Neuronal stem cell (in vitro differentiated cells): ENCODE measurements at regions not wholly inside any gene's neighbourhood (a gene's known extent, or its start where the extent isn't known, plus 50 kb on each side); places are given as distances from the start of the nearest gene placed in this dataset.

Experiments used
- DNase-seq: peaks from one replicate; pipeline ENCODE4 v3.0.0-alpha.2; 2013; ENCODE audit warnings: low spot score
- H2AFZ ChIP-seq: one replicate; pipeline ENCODE4 v1.6.1; 2013; ENCODE audit warnings: mild to moderate bottlenecking, low read length, inconsistent platforms
- H2AK5ac ChIP-seq: 2 replicates; pipeline ENCODE4 v1.6.1; 2013; ENCODE audit warnings: low read depth, mild to moderate bottlenecking, inconsistent platforms, low read length, moderate library complexity, mixed read lengths
- H2BK120ac ChIP-seq: 2 replicates; pipeline ENCODE4 v1.6.1; 2013; ENCODE audit warnings: low read depth, mild to moderate bottlenecking, inconsistent platforms, low read length, moderate library complexity, mixed read lengths
- H2BK12ac ChIP-seq: one replicate; pipeline ENCODE4 v1.6.1; 2013; ENCODE audit warnings: low read length, inconsistent platforms
- H2BK15ac ChIP-seq: 2 replicates; pipeline ENCODE4 v1.6.1; 2013; ENCODE audit warnings: mild to moderate bottlenecking, low read length, inconsistent platforms, mixed read lengths
- H2BK5ac ChIP-seq: one replicate; pipeline ENCODE4 v1.6.1; 2013; ENCODE audit warnings: inconsistent platforms, mild to moderate bottlenecking, low read length, moderate library complexity
- H3K14ac ChIP-seq: one replicate; pipeline ENCODE4 v1.6.1; 2013; ENCODE audit warnings: low read length, inconsistent platforms
- H3K18ac ChIP-seq: 2 replicates; pipeline ENCODE4 v1.6.1; 2013; ENCODE audit warnings: low read length, inconsistent platforms
- H3K23ac ChIP-seq: 2 replicates; pipeline ENCODE4 v1.6.1; 2013; ENCODE audit warnings: low read depth, mild to moderate bottlenecking, mixed read lengths, low read length, inconsistent platforms; ENCODE audit not compliant: poor library complexity
- H3K27ac ChIP-seq: replicated peaks from 3 replicates; pipeline ENCODE4 v1.5.1; 2013; ENCODE audit warnings: low read length, inconsistent platforms
- H3K27me3 ChIP-seq, 3 experiments: 2 replicates each; pipeline ENCODE4 v1.6.1; 2013; ENCODE audit warnings: low read length in 3 of 3, mild to moderate bottlenecking in 2 of 3, inconsistent platforms in 1 of 3, low read depth in 1 of 3, mixed read lengths in 1 of 3, moderate library complexity in 1 of 3; ENCODE audit not compliant: control insufficient read depth in 3 of 3, insufficient read depth in 3 of 3
- H3K36me3 ChIP-seq, 2 donors: replicated peaks in 1 of 2; 2 replicates each; pipeline ENCODE4 v1.6.1; 2013; ENCODE audit warnings: low read length in 2 of 2; ENCODE audit not compliant: control insufficient read depth in 2 of 2, insufficient read depth in 2 of 2
- H3K4ac ChIP-seq: 2 replicates; pipeline ENCODE4 v1.6.1; 2013; ENCODE audit warnings: inconsistent platforms, mild to moderate bottlenecking, low read length, moderate library complexity
- H3K4me1 ChIP-seq, 2 donors: 1 replicate in 1 of 2; 2 replicates in 1 of 2; pipeline ENCODE4 v1.6.1; 2013; ENCODE audit warnings: low read length in 2 of 2, low read depth in 1 of 2; ENCODE audit not compliant: control insufficient read depth in 2 of 2, insufficient read depth in 1 of 2
- H3K4me2 ChIP-seq: one replicate; pipeline ENCODE4 v1.6.1; 2013; ENCODE audit warnings: mild to moderate bottlenecking, low read length, inconsistent platforms; ENCODE audit not compliant: insufficient read depth, poor library complexity, severe bottlenecking
- H3K4me3 ChIP-seq, 2 donors: 2 replicates each; pipeline ENCODE4 v1.5.1; 2013; ENCODE audit warnings: low read length in 2 of 2, mild to moderate bottlenecking in 2 of 2, inconsistent platforms in 1 of 2, moderate library complexity in 1 of 2
- H3K79me1 ChIP-seq: one replicate; pipeline ENCODE4 v1.6.1; 2013; ENCODE audit warnings: low read depth, mild to moderate bottlenecking, inconsistent platforms, low read length, moderate library complexity
- H3K9ac ChIP-seq: one replicate; pipeline ENCODE4 v1.6.1; 2013; ENCODE audit warnings: mild to moderate bottlenecking, low read depth, low read length, inconsistent platforms; ENCODE audit not compliant: poor library complexity
- H3K9me3 ChIP-seq, 2 donors: replicated peaks in 1 of 2; 2 replicates each; pipeline versions ENCODE3 to v1.6.1; 2013; ENCODE audit warnings: low read length in 2 of 2, mild to moderate bottlenecking in 2 of 2, inconsistent platforms in 1 of 2, low read depth in 1 of 2, mixed read lengths in 1 of 2, moderate library complexity in 1 of 2; ENCODE audit not compliant: control insufficient read depth in 2 of 2, insufficient read depth in 1 of 2
- H4K8ac ChIP-seq: one replicate; pipeline ENCODE4 v1.6.1; 2013; ENCODE audit warnings: low read depth, mild to moderate bottlenecking, inconsistent platforms, low read length, moderate library complexity
- H4K91ac ChIP-seq: one replicate; pipeline ENCODE4 v1.6.1; 2013; ENCODE audit warnings: low read length, low read depth, mild to moderate bottlenecking, inconsistent platforms; ENCODE audit not compliant: poor library complexity
- WGBS, 2 donors: extraction: QIAGEN DNeasy Blood & Tissue Kit; methylation state at CpG; one replicate each; pipeline ENCODE4 v1.1.7; 2013; ENCODE audit warnings: missing lambda C conversion rate in 2 of 2, mixed read lengths in 1 of 2; ENCODE audit not compliant: insufficient read length in 2 of 2, insufficient replicate concordance in 1 of 2; ENCODE audit errors: extremely low coverage in 2 of 2; 5-methylcytosine and 5-hydroxymethylcytosine counted together

- H4K91ac ChIP-seq, result no peak overlapping the region
- peak overlapping the region; percentile 47 for H3K9ac ChIP-seq
- peak overlapping the region; percentile 22 for H3K4me2 ChIP-seq
- peak overlapping the region; percentile 57 for H3K14ac ChIP-seq
- no peaks in the 10 kb centered on the region for H3K36me3 ChIP-seq
- H3K27me3 ChIP-seq, result no peaks in the 10 kb centered on the region
- H3K79me1 ChIP-seq, result no peaks in the 10 kb centered on the region
- no peaks in the 10 kb centered on the region for H3K9me3 ChIP-seq
- no peak overlapping the region for H4K8ac ChIP-seq
- no CpG with 5 or more reads among the region's 11 CpGs for WGBS, 2 donors
- peak overlapping the region; percentile 63 for H2AFZ ChIP-seq
- no peak overlapping the region for H3K4ac ChIP-seq
- H3K18ac ChIP-seq, result peak overlapping the region; percentile 70
- no peak overlapping the region for H2AK5ac ChIP-seq
- peak; percentile 26 for DNase-seq
- peak overlapping the region; percentile 35 for H3K27ac ChIP-seq
- no peak overlapping the region for H3K23ac ChIP-seq
- peak overlapping the region in 1 of 2 donors; percentile 27 for H3K4me3 ChIP-seq
- H3K4me1 ChIP-seq, result peaks cover 0 to 5% of the 10 kb centered on the region in 2 donors
- H2BK15ac ChIP-seq, result no peak overlapping the region
- no peak overlapping the region for H2BK12ac ChIP-seq
- H2BK120ac ChIP-seq, result no peak overlapping the region
- H2BK5ac ChIP-seq, result no peak overlapping the region
Measured at GRCh38 chr15:61598655-61599054, 369.6 kb upstream of the RORA start.

GRCh38 chr15:61584410-61584809 lies 355.3 kb upstream of the RORA start:
- no CpG with 5 or more reads among the region's 5 CpGs for WGBS, 2 donors
- H3K4ac ChIP-seq, result no peak overlapping the region
- no peak overlapping the region for H2BK5ac ChIP-seq
- no peak overlapping the region for H4K8ac ChIP-seq
- no peak overlapping the region for H3K27ac ChIP-seq
- no peak overlapping the region for H3K23ac ChIP-seq
- no peak overlapping the region for H2BK15ac ChIP-seq
- H3K4me3 ChIP-seq, result no peak overlapping the region
- H3K79me1 ChIP-seq, result no peaks in the 10 kb centered on the region
- DNase-seq, result no peak
- H3K9ac ChIP-seq, result no peak overlapping the region
- no peaks in the 10 kb centered on the region for H3K9me3 ChIP-seq
- H3K4me2 ChIP-seq, result no peak overlapping the region
- no peak overlapping the region for H2AK5ac ChIP-seq
- no peak overlapping the region for H4K91ac ChIP-seq
- H3K36me3 ChIP-seq, result no peaks in the 10 kb centered on the region
- no peak overlapping the region for H3K14ac ChIP-seq
- no peak overlapping the region for H3K18ac ChIP-seq
- H3K27me3 ChIP-seq, result no peaks in the 10 kb centered on the region
- H2BK120ac ChIP-seq, result no peak overlapping the region
- H2BK12ac ChIP-seq, result no peak overlapping the region
- H3K4me1 ChIP-seq, result no peaks in the 10 kb centered on the region
- H2AFZ ChIP-seq, result no peak overlapping the region

GRCh38 chr15:61582092-61582491 lies 353.0 kb upstream of the RORA start:
- no peak overlapping the region for H2BK5ac ChIP-seq
- WGBS, 2 donors, result no CpG with 5 or more reads among the region's 1 CpG
- no peak overlapping the region for H2BK15ac ChIP-seq
- no peak overlapping the region for H3K4me2 ChIP-seq
- no peak overlapping the region for H3K18ac ChIP-seq
- no peaks in the 10 kb centered on the region for H3K27me3 ChIP-seq
- no peak overlapping the region for H4K91ac ChIP-seq
- H3K4me3 ChIP-seq, result no peak overlapping the region
- H3K23ac ChIP-seq, result no peak overlapping the region
- H2AFZ ChIP-seq, result no peak overlapping the region
- DNase-seq, result no peak
- H3K9ac ChIP-seq, result no peak overlapping the region
- H2BK12ac ChIP-seq, result no peak overlapping the region
- H3K36me3 ChIP-seq, result no peaks in the 10 kb centered on the region
- H3K14ac ChIP-seq, result no peak overlapping the region
- H2AK5ac ChIP-seq, result no peak overlapping the region
- H3K4ac ChIP-seq, result no peak overlapping the region
- no peaks in the 10 kb centered on the region for H3K79me1 ChIP-seq
- no peak overlapping the region for H3K27ac ChIP-seq
- H4K8ac ChIP-seq, result no peak overlapping the region
- no peaks in the 10 kb centered on the region for H3K9me3 ChIP-seq
- no peak overlapping the region for H2BK120ac ChIP-seq
- H3K4me1 ChIP-seq, result no peaks in the 10 kb centered on the region

- no peaks in the 10 kb centered on the region for H3K4me1 ChIP-seq
- no peaks in the 10 kb centered on the region for H3K79me1 ChIP-seq
- H2BK12ac ChIP-seq, result no peak overlapping the region
- no peak overlapping the region for H3K18ac ChIP-seq
- no peak overlapping the region for H2AFZ ChIP-seq
- no peak overlapping the region for H2BK120ac ChIP-seq
- WGBS, 2 donors, result no CpG with 5 or more reads among the region's 1 CpG
- H3K27me3 ChIP-seq, result no peaks in the 10 kb centered on the region
- no peak overlapping the region for H3K27ac ChIP-seq
- H4K8ac ChIP-seq, result no peak overlapping the region
- no peak overlapping the region for H3K23ac ChIP-seq
- H3K9me3 ChIP-seq, result peaks cover 0 to 2% of the 10 kb centered on the region in 2 donors
- H4K91ac ChIP-seq, result no peak overlapping the region
- no peak overlapping the region for H3K14ac ChIP-seq
- H2BK5ac ChIP-seq, result no peak overlapping the region
- no peak overlapping the region for H3K4me3 ChIP-seq
- no peak overlapping the region for H3K4ac ChIP-seq
- no peak overlapping the region for H2BK15ac ChIP-seq
- no peak overlapping the region for H3K4me2 ChIP-seq
- H3K36me3 ChIP-seq, result no peaks in the 10 kb centered on the region
- no peak overlapping the region for H3K9ac ChIP-seq
- no peak overlapping the region for H2AK5ac ChIP-seq
- DNase-seq, result no peak
Measured at GRCh38 chr15:61575597-61575996, 346.5 kb upstream of the RORA start.
